Neuronal stem cell (in vitro differentiated cells): ENCODE measurements at regions not wholly inside any gene's neighbourhood (a gene's known extent, or its start where the extent isn't known, plus 50 kb on each side); places are given as distances from the start of the nearest gene placed in this dataset.
A peak's percentile ranks its signal among the peaks of the same experiment; 100 is the strongest.

Experiments used
- DNase-seq: peaks from one replicate; pipeline ENCODE4 v3.0.0-alpha.2; 2013; ENCODE audit warnings: low spot score
- H2AFZ ChIP-seq: one replicate; pipeline ENCODE4 v1.6.1; 2013; ENCODE audit warnings: mild to moderate bottlenecking, low read length, inconsistent platforms
- H2AK5ac ChIP-seq: 2 replicates; pipeline ENCODE4 v1.6.1; 2013; ENCODE audit warnings: low read depth, mild to moderate bottlenecking, inconsistent platforms, low read length, moderate library complexity, mixed read lengths
- H2BK120ac ChIP-seq: 2 replicates; pipeline ENCODE4 v1.6.1; 2013; ENCODE audit warnings: low read depth, mild to moderate bottlenecking, inconsistent platforms, low read length, moderate library complexity, mixed read lengths
- H2BK12ac ChIP-seq: one replicate; pipeline ENCODE4 v1.6.1; 2013; ENCODE audit warnings: low read length, inconsistent platforms
- H2BK15ac ChIP-seq: 2 replicates; pipeline ENCODE4 v1.6.1; 2013; ENCODE audit warnings: mild to moderate bottlenecking, low read length, inconsistent platforms, mixed read lengths
- H2BK5ac ChIP-seq: one replicate; pipeline ENCODE4 v1.6.1; 2013; ENCODE audit warnings: inconsistent platforms, mild to moderate bottlenecking, low read length, moderate library complexity
- H3K14ac ChIP-seq: one replicate; pipeline ENCODE4 v1.6.1; 2013; ENCODE audit warnings: low read length, inconsistent platforms
- H3K18ac ChIP-seq: 2 replicates; pipeline ENCODE4 v1.6.1; 2013; ENCODE audit warnings: low read length, inconsistent platforms
- H3K23ac ChIP-seq: 2 replicates; pipeline ENCODE4 v1.6.1; 2013; ENCODE audit warnings: low read depth, mild to moderate bottlenecking, mixed read lengths, low read length, inconsistent platforms; ENCODE audit not compliant: poor library complexity
- H3K27ac ChIP-seq: replicated peaks from 3 replicates; pipeline ENCODE4 v1.5.1; 2013; ENCODE audit warnings: low read length, inconsistent platforms
- H3K27me3 ChIP-seq, 3 experiments: 2 replicates each; pipeline ENCODE4 v1.6.1; 2013; ENCODE audit warnings: low read length in 3 of 3, mild to moderate bottlenecking in 2 of 3, inconsistent platforms in 1 of 3, low read depth in 1 of 3, mixed read lengths in 1 of 3, moderate library complexity in 1 of 3; ENCODE audit not compliant: control insufficient read depth in 3 of 3, insufficient read depth in 3 of 3
- H3K36me3 ChIP-seq, 2 donors: replicated peaks in 1 of 2; 2 replicates each; pipeline ENCODE4 v1.6.1; 2013; ENCODE audit warnings: low read length in 2 of 2; ENCODE audit not compliant: control insufficient read depth in 2 of 2, insufficient read depth in 2 of 2
- H3K4ac ChIP-seq: 2 replicates; pipeline ENCODE4 v1.6.1; 2013; ENCODE audit warnings: inconsistent platforms, mild to moderate bottlenecking, low read length, moderate library complexity
- H3K4me1 ChIP-seq, 2 donors: 1 replicate in 1 of 2; 2 replicates in 1 of 2; pipeline ENCODE4 v1.6.1; 2013; ENCODE audit warnings: low read length in 2 of 2, low read depth in 1 of 2; ENCODE audit not compliant: control insufficient read depth in 2 of 2, insufficient read depth in 1 of 2
- H3K4me2 ChIP-seq: one replicate; pipeline ENCODE4 v1.6.1; 2013; ENCODE audit warnings: mild to moderate bottlenecking, low read length, inconsistent platforms; ENCODE audit not compliant: insufficient read depth, poor library complexity, severe bottlenecking
- H3K4me3 ChIP-seq, 2 donors: 2 replicates each; pipeline ENCODE4 v1.5.1; 2013; ENCODE audit warnings: low read length in 2 of 2, mild to moderate bottlenecking in 2 of 2, inconsistent platforms in 1 of 2, moderate library complexity in 1 of 2
- H3K79me1 ChIP-seq: one replicate; pipeline ENCODE4 v1.6.1; 2013; ENCODE audit warnings: low read depth, mild to moderate bottlenecking, inconsistent platforms, low read length, moderate library complexity
- H3K9ac ChIP-seq: one replicate; pipeline ENCODE4 v1.6.1; 2013; ENCODE audit warnings: mild to moderate bottlenecking, low read depth, low read length, inconsistent platforms; ENCODE audit not compliant: poor library complexity
- H3K9me3 ChIP-seq, 2 donors: replicated peaks in 1 of 2; 2 replicates each; pipeline versions ENCODE3 to v1.6.1; 2013; ENCODE audit warnings: low read length in 2 of 2, mild to moderate bottlenecking in 2 of 2, inconsistent platforms in 1 of 2, low read depth in 1 of 2, mixed read lengths in 1 of 2, moderate library complexity in 1 of 2; ENCODE audit not compliant: control insufficient read depth in 2 of 2, insufficient read depth in 1 of 2
- H4K8ac ChIP-seq: one replicate; pipeline ENCODE4 v1.6.1; 2013; ENCODE audit warnings: low read depth, mild to moderate bottlenecking, inconsistent platforms, low read length, moderate library complexity
- H4K91ac ChIP-seq: one replicate; pipeline ENCODE4 v1.6.1; 2013; ENCODE audit warnings: low read length, low read depth, mild to moderate bottlenecking, inconsistent platforms; ENCODE audit not compliant: poor library complexity
- WGBS, 2 donors: extraction: QIAGEN DNeasy Blood & Tissue Kit; methylation state at CpG; one replicate each; pipeline ENCODE4 v1.1.7; 2013; ENCODE audit warnings: missing lambda C conversion rate in 2 of 2, mixed read lengths in 1 of 2; ENCODE audit not compliant: insufficient read length in 2 of 2, insufficient replicate concordance in 1 of 2; ENCODE audit errors: extremely low coverage in 2 of 2; 5-methylcytosine and 5-hydroxymethylcytosine counted together

- Histone ChIP-seq H3K23ac (no peak overlapping the region), H3K18ac (peak overlapping the region; percentile 42), H3K14ac (no peak overlapping the region), H3K36me3 (no peaks in the 10 kb centered on the region), H2AFZ (no peak overlapping the region), H2BK15ac (no peak overlapping the region), H3K27ac (no peak overlapping the region), H2BK120ac (no peak overlapping the region), H3K4me3 (no peak overlapping the region), H3K27me3 (no peaks in the 10 kb centered on the region), H2BK5ac (no peak overlapping the region), H2BK12ac (no peak overlapping the region), H4K8ac (no peak overlapping the region), H3K4ac (no peak overlapping the region), H3K9ac (peak overlapping the region; percentile 38), H3K4me2 (no peak overlapping the region), H2AK5ac (peak overlapping the region; percentile 5), H3K9me3 (no peaks in the 10 kb centered on the region), H4K91ac (no peak overlapping the region), H3K4me1 (no peaks in the 10 kb centered on the region), H3K79me1 (no peaks in the 10 kb centered on the region)
- WGBS, 2 donors = no CpG with 5 or more reads among the region's 1 CpG
- no peak for DNase-seq
Observed at GRCh38 chr10:130512936-130513335, 376.7 kb downstream of the GLRX3 start.

DNA sequence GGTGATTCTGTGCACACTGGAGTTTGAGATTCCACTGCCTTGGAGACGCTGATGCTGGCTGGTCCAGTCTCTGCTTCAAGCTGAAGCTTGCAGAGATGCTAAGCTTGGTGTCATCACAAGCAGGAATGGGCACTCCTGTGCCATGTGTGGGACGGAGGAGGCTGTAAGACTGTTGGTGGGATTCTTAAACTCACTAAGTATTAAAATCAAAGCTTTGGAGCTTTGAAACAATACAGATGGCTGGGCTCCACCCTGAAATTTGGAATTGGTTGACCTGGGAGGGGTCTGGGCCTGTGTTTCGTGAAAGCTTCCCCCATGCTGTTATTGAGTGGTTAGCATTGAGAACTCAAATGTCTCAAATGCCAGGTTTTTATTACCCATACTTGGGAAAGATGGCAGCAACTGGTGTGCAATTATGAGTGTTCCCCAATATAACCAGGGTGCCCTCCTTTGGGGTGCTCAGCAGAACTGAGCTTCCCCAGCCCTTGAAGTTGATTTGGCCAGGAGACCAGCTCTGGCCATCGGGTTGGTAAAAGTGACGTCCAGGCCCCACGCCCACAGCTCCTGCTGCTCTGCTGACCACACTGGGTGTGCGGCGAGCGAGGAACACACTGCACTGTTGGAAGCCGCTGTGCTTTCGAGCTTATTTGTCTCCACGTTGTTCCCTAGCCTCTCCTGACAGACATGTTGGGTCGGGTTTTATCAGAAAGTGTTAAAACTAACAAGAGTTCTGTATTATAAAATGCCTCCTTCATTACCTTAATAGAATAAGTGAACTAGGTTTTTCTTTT, 377.7 kb downstream of the GLRX3 start:
- no peak overlapping the region for H2BK15ac ChIP-seq
- H3K23ac ChIP-seq = no peak overlapping the region
- H3K18ac ChIP-seq = peak overlapping the region; percentile 82
- H2AFZ ChIP-seq = no peak overlapping the region
- H3K36me3 ChIP-seq = no peaks in the 10 kb centered on the region
- no peak overlapping the region for H4K91ac ChIP-seq
- no peak overlapping the region for H3K4me2 ChIP-seq
- H3K4me3 ChIP-seq = no peak overlapping the region
- H2BK5ac ChIP-seq = no peak overlapping the region
- H3K27me3 ChIP-seq = no peaks in the 10 kb centered on the region
- no peaks in the 10 kb centered on the region for H3K4me1 ChIP-seq
- no peak overlapping the region for H2BK120ac ChIP-seq
- no peak overlapping the region for H3K27ac ChIP-seq
- no peak overlapping the region for H4K8ac ChIP-seq
- H3K9ac ChIP-seq = no peak overlapping the region
- no peak overlapping the region for H3K14ac ChIP-seq
- no peaks in the 10 kb centered on the region for H3K9me3 ChIP-seq
- no peak overlapping the region for H2BK12ac ChIP-seq
- no peak overlapping the region for H3K4ac ChIP-seq
- no peak overlapping the region for H2AK5ac ChIP-seq
- H3K79me1 ChIP-seq = no peaks in the 10 kb centered on the region
- no peak for DNase-seq
- WGBS, 2 donors = no CpG with 5 or more reads among the region's 13 CpGs

DNA sequence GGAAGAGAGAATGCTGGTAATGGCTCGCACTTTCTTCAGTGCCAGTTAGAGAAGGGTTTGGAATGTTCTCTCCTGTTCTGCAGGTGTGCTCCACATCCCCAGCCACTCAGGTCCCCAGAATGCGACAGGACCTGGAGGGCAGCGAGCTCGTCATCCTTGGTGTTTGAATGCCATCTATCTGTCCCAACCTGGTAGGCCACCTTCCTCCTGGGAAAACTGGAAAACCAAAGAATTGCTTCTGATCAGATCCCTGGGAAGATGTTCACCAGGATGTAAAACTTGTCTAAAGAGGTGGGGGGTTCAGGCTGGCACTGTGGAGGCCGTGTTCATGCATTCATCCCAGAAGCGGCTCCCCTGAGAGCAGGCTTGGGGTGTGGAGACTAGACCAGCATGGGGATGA, 379.5 kb downstream of the GLRX3 start:
- Histone ChIP-seq H3K4me1 (no peaks in the 10 kb centered on the region), H3K14ac (no peak overlapping the region), H3K4me3 (no peak overlapping the region), H3K27me3 (no peaks in the 10 kb centered on the region), H3K18ac (no peak overlapping the region), H3K79me1 (no peaks in the 10 kb centered on the region), H3K4ac (no peak overlapping the region), H4K91ac (no peak overlapping the region), H2AFZ (no peak overlapping the region), H2BK5ac (no peak overlapping the region), H3K9ac (no peak overlapping the region), H2BK15ac (no peak overlapping the region), H2AK5ac (peak overlapping the region; percentile 27), H4K8ac (no peak overlapping the region), H3K36me3 (no peaks in the 10 kb centered on the region), H3K23ac (no peak overlapping the region), H3K9me3 (no peaks in the 10 kb centered on the region), H2BK12ac (no peak overlapping the region), H2BK120ac (no peak overlapping the region), H3K4me2 (no peak overlapping the region), H3K27ac (no peak overlapping the region)
- DNase-seq = no peak
- WGBS, 2 donors = no CpG with 5 or more reads among the region's 6 CpGs

- H2BK5ac ChIP-seq = no peak overlapping the region
- H3K36me3 ChIP-seq = no peaks in the 10 kb centered on the region
- H2BK120ac ChIP-seq = no peak overlapping the region
- H3K4me2 ChIP-seq = no peak overlapping the region
- WGBS, 2 donors = no CpG with 5 or more reads among the region's 4 CpGs
- H2BK12ac ChIP-seq = no peak overlapping the region
- H2BK15ac ChIP-seq = peak overlapping the region; percentile 65
- no peak for DNase-seq
- H3K79me1 ChIP-seq = no peaks in the 10 kb centered on the region
- H2AFZ ChIP-seq = no peak overlapping the region
- H3K23ac ChIP-seq = peak overlapping the region; percentile 86
- H3K9me3 ChIP-seq = no peaks in the 10 kb centered on the region
- peak overlapping the region; percentile 27 for H2AK5ac ChIP-seq
- H3K14ac ChIP-seq = no peak overlapping the region
- H4K8ac ChIP-seq = no peak overlapping the region
- no peaks in the 10 kb centered on the region for H3K27me3 ChIP-seq
- no peak overlapping the region for H3K18ac ChIP-seq
- H3K4me1 ChIP-seq = no peaks in the 10 kb centered on the region
- H4K91ac ChIP-seq = no peak overlapping the region
- no peak overlapping the region for H3K27ac ChIP-seq
- H3K9ac ChIP-seq = peak overlapping the region; percentile 12
- H3K4me3 ChIP-seq = no peak overlapping the region
- H3K4ac ChIP-seq = no peak overlapping the region
Observed at GRCh38 chr10:130516141-130516735, 380.0 kb downstream of the GLRX3 start.
